GM19025 (cell line): ENCODE measurements at regions not wholly inside any gene's neighbourhood (a gene's known extent, or its start where the extent isn't known, plus 50 kb on each side); places are given as distances from the start of the nearest gene placed in this dataset.

Source experiments
- ATAC-seq: cut with Tn5 transposase; IDR thresholded peaks from one replicate; pipeline ENCODE4 v1.9.1; 2021; ENCODE audit warnings: mild to moderate bottlenecking, low read depth, moderate library complexity; ENCODE audit not compliant: unreplicated experiment

- ATAC-seq, result no peak
These were observed 264.2 kb upstream of the ADAMTS16 start for GRCh38 chr5:4875942-4876341.

- no peak for ATAC-seq
These were observed 263.3 kb upstream of the ADAMTS16 start for GRCh38 chr5:4876804-4877203.

- ATAC-seq, result no peak
These were observed 262.6 kb upstream of the ADAMTS16 start for GRCh38 chr5:4877579-4877978.

- no peak for ATAC-seq
These were observed 261.1 kb upstream of the ADAMTS16 start for GRCh38 chr5:4879075-4879474.

GRCh38 chr5:4879693-4880303 lies 260.3 kb upstream of the ADAMTS16 start:
- peak; percentile 67 for ATAC-seq

GRCh38 chr5:4880304-4880741 lies 259.8 kb upstream of the ADAMTS16 start:
- ATAC-seq, result no peak

- ATAC-seq, result no peak
These were observed 258.6 kb upstream of the ADAMTS16 start for GRCh38 chr5:4881366-4882002.

- no peak for ATAC-seq
These were observed 257.9 kb upstream of the ADAMTS16 start for GRCh38 chr5:4882186-4882585.

GRCh38 chr5:4883360-4883759 lies 256.8 kb upstream of the ADAMTS16 start:
- no peak for ATAC-seq

GRCh38 chr5:4893063-4893744 lies 246.9 kb upstream of the ADAMTS16 start:
- ATAC-seq, result no peak

- ATAC-seq, result no peak
These were observed 243.8 kb upstream of the ADAMTS16 start for GRCh38 chr5:4896328-4896727.

GRCh38 chr5:4901305-4901811 lies 238.8 kb upstream of the ADAMTS16 start:
- no peak for ATAC-seq

GRCh38 chr5:4901924-4902323 lies 238.2 kb upstream of the ADAMTS16 start:
- no peak for ATAC-seq

- no peak for ATAC-seq
These were observed 234.2 kb upstream of the ADAMTS16 start for GRCh38 chr5:4905674-4906520.

- no peak for ATAC-seq
These were observed 233.3 kb upstream of the ADAMTS16 start for GRCh38 chr5:4906786-4907185.

GRCh38 chr5:4907571-4907970 lies 232.6 kb upstream of the ADAMTS16 start:
- ATAC-seq, result no peak

GRCh38 chr5:4909086-4909485 lies 231.0 kb upstream of the ADAMTS16 start:
- ATAC-seq, result no peak

- ATAC-seq, result no peak
These were observed 228.3 kb upstream of the ADAMTS16 start for GRCh38 chr5:4911646-4912403.

- ATAC-seq, result no peak
These were observed 218.2 kb upstream of the ADAMTS16 start for GRCh38 chr5:4921929-4922328.

- no peak for ATAC-seq
These were observed 215.6 kb upstream of the ADAMTS16 start for GRCh38 chr5:4924577-4924976.
